ENCODE measurements at regions not wholly inside any gene's neighbourhood (a gene's known extent, or its start where the extent isn't known, plus 50 kb on each side); places are given as distances from the start of the nearest gene placed in this dataset.

DNA sequence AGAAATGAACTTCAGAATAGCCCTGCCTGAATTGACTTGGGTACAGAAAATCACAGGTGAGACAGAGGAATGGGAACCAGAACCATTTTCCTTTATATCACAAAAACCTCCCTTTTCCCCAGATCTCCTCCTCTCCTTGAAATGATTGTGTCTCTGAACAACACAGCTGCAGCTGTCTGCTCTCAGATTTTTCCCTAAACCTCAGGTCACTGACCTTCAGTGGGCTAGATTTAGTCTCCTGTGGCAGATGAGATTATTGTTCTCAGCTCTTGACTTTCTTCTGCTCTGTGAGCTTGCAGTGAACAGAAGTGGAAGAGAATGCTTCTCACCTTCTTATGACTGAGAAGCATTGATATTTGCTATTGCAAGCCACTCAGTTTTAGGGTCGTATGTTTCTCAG is 92.3 kb upstream of the FAM20A start:
- intact Hi-C loops (cut with DNase I): no loop called here
- no peaks in the 10 kb centered on the region for H3K36me3 ChIP-seq
- WGBS, 4 donors: 67 to 84% (median 77%) methylated on average over 1 of the region's 1 CpG
- no peaks in the 10 kb centered on the region for H3K9me3 ChIP-seq
- H3K4me1 ChIP-seq: peaks cover 0 to 11% (median 0%) of the 10 kb centered on the region in 12 donors
- no peak overlapping the region for H3K4me3 ChIP-seq
- no peak for ATAC-seq
- no peaks in the 10 kb centered on the region for H3K27me3 ChIP-seq
- TF ChIP-seq, protein P1, sequence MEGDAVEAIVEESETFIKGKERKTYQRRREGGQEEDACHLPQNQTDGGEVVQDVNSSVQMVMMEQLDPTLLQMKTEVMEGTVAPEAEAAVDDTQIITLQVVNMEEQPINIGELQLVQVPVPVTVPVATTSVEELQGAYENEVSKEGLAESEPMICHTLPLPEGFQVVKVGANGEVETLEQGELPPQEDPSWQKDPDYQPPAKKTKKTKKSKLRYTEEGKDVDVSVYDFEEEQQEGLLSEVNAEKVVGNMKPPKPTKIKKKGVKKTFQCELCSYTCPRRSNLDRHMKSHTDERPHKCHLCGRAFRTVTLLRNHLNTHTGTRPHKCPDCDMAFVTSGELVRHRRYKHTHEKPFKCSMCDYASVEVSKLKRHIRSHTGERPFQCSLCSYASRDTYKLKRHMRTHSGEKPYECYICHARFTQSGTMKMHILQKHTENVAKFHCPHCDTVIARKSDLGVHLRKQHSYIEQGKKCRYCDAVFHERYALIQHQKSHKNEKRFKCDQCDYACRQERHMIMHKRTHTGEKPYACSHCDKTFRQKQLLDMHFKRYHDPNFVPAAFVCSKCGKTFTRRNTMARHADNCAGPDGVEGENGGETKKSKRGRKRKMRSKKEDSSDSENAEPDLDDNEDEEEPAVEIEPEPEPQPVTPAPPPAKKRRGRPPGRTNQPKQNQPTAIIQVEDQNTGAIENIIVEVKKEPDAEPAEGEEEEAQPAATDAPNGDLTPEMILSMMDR (IDR thresholded peaks at IDR 0.05): no peak
- TF ChIP-seq POLR2A (IDR thresholded peaks at IDR 0.05): no peak
- no peak for DNase-seq
- no peak overlapping the region for H3K27ac ChIP-seq

- 89 to 91% (median 89%) methylated on average over 10 of the region's 10 CpGs for WGBS, 4 donors
- ATAC-seq (no peak), DNase-seq (no peak)
- TF ChIP-seq POLR2A (IDR thresholded peaks at IDR 0.05): no peak
- TF ChIP-seq, protein P1 (IDR thresholded peaks at IDR 0.05): no peak
- Histone ChIP-seq H3K4me3 (no peak overlapping the region), H3K27ac (peak overlapping the region in 4 of 12 donors; percentile 14 to 71 (median 50)), H3K36me3 (no peaks in the 10 kb centered on the region), H3K27me3 (no peaks in the 10 kb centered on the region), H3K9me3 (no peaks in the 10 kb centered on the region), H3K4me1 (peaks cover 0 to 19% (median 0%) of the 10 kb centered on the region in 12 donors)
- intact Hi-C loops (cut with DNase I): no loop called here
Measured at GRCh38 chr17:68686108-68686988, 85.2 kb upstream of the FAM20A start.

- no peaks in the 10 kb centered on the region for H3K27me3 ChIP-seq
- H3K4me3 ChIP-seq: no peak overlapping the region
- no peaks in the 10 kb centered on the region for H3K9me3 ChIP-seq
- no peaks in the 10 kb centered on the region for H3K36me3 ChIP-seq
- intact Hi-C loops (cut with DNase I): no loop called here
- WGBS, 4 donors: 69 to 76% (median 70%) methylated on average over 3 of the region's 3 CpGs
- peak overlapping the region in 7 of 12 donors; percentile 30 to 71 (median 36) for H3K27ac ChIP-seq
- H3K4me1 ChIP-seq: peaks cover 0 to 19% (median 0%) of the 10 kb centered on the region in 12 donors
- DNase-seq: no peak
- TF ChIP-seq, protein P1 (IDR thresholded peaks at IDR 0.05): no peak
- no peak for TF ChIP-seq POLR2A (IDR thresholded peaks at IDR 0.05)
- ATAC-seq: peak; percentile 51 to 81 (median 72)
Measured at GRCh38 chr17:68684949-68685357, 83.8 kb upstream of the FAM20A start.

GRCh38 chr17:68682903-68683302 is 81.7 kb upstream of the FAM20A start:
- intact Hi-C loops (cut with DNase I): no loop called here
- H3K27ac ChIP-seq: no peak overlapping the region
- no peaks in the 10 kb centered on the region for H3K27me3 ChIP-seq
- DNase-seq (no peak), ATAC-seq (no peak)
- WGBS, 4 donors: 88 to 92% (median 90%) methylated on average over 5 of the region's 5 CpGs
- no peaks in the 10 kb centered on the region for H3K9me3 ChIP-seq
- no peaks in the 10 kb centered on the region for H3K36me3 ChIP-seq
- TF ChIP-seq, protein P1 (IDR thresholded peaks at IDR 0.05): no peak
- no peak for TF ChIP-seq POLR2A (IDR thresholded peaks at IDR 0.05)
- peaks cover 0 to 19% (median 0%) of the 10 kb centered on the region in 12 donors for H3K4me1 ChIP-seq
- no peak overlapping the region for H3K4me3 ChIP-seq

Measured in heart left ventricle (tissue), 16 donors.